Right lobe of liver (tissue), 4 donors: ENCODE measurements at regions not wholly inside any gene's neighbourhood (a gene's known extent, or its start where the extent isn't known, plus 50 kb on each side); places are given as distances from the start of the nearest gene placed in this dataset.

Experiments used
- POLR2A ChIP-seq: fragments of 450-650 bp; IDR thresholded peaks from one replicate; pipeline ENCODE4 v1.6.1; 2017; ENCODE audit warnings: antibody characterized with exemption, mild to moderate bottlenecking
- TF ChIP-seq, protein P1 (sequence below), 4 donors: fragments of 200-600 bp in 3 of 4; fragments of 450-650 bp in 1 of 4; IDR thresholded peaks; one replicate each; pipeline versions ENCODE4 v1.5.1 to v1.8.0; 2016 to 2022; ENCODE audit warnings: antibody characterized with exemption in 4 of 4, mild to moderate bottlenecking in 2 of 4
- donor health status: DM: no; HTN: no; CAD: no.
- donor health status: DM: no; HTN: no; CAD: no.
- donor health status: DM: no; HTN: yes; CAD: no.

DNA sequence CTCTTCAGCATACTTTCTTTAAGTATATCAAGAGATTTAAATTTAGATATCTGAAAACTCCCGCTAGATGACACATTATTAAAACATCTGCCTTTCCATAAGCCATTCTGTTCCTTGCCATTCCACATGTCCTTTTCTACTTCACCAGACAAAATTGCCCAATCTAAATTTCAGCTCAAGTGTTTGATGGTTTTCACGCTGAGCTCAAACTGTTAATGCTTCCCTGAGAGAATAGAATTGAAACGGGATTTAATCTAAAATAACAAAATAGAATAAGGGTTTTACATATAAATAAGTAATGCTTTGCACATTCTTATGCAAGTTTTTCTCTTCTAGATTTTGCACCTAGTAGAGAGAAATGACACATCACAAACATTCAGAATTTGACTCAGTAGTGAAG is 764.5 kb upstream of the TENM3 start:
- TF ChIP-seq, protein P1, sequence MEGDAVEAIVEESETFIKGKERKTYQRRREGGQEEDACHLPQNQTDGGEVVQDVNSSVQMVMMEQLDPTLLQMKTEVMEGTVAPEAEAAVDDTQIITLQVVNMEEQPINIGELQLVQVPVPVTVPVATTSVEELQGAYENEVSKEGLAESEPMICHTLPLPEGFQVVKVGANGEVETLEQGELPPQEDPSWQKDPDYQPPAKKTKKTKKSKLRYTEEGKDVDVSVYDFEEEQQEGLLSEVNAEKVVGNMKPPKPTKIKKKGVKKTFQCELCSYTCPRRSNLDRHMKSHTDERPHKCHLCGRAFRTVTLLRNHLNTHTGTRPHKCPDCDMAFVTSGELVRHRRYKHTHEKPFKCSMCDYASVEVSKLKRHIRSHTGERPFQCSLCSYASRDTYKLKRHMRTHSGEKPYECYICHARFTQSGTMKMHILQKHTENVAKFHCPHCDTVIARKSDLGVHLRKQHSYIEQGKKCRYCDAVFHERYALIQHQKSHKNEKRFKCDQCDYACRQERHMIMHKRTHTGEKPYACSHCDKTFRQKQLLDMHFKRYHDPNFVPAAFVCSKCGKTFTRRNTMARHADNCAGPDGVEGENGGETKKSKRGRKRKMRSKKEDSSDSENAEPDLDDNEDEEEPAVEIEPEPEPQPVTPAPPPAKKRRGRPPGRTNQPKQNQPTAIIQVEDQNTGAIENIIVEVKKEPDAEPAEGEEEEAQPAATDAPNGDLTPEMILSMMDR (IDR thresholded peaks at IDR 0.05): no peak
- TF ChIP-seq POLR2A: no peak
